ENCODE measurements at regions not wholly inside any gene's neighbourhood (a gene's known extent, or its start where the extent isn't known, plus 50 kb on each side); places are given as distances from the start of the nearest gene placed in this dataset.

DNA sequence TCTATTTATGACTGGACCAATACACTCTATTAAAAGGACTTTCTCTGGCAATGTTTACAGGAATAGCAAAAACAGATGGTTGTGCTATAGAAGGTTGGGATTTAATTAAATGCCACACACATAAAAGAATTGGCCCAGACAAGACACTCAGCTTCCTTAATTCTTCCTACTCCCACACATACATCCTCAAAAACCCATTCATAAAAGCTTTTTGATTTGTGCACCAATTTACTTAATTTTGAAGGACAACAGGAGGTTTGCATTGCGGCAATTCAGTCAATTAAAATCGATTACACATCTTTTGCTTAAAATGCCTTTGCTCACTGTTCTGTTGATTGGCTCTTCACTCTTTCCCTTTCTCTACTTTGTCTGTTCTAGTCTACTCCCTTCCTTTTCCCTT lies 317.1 kb downstream of the CBLL2 start:
- no peaks in the 10 kb centered on the region for H3K9me3 ChIP-seq (replicated peaks in 1 of 2; ENCODE audit: control insufficient read depth in 1 of 2, insufficient read depth in 1 of 2, low read length in 2 of 2)
- TF ChIP-seq, protein P1, sequence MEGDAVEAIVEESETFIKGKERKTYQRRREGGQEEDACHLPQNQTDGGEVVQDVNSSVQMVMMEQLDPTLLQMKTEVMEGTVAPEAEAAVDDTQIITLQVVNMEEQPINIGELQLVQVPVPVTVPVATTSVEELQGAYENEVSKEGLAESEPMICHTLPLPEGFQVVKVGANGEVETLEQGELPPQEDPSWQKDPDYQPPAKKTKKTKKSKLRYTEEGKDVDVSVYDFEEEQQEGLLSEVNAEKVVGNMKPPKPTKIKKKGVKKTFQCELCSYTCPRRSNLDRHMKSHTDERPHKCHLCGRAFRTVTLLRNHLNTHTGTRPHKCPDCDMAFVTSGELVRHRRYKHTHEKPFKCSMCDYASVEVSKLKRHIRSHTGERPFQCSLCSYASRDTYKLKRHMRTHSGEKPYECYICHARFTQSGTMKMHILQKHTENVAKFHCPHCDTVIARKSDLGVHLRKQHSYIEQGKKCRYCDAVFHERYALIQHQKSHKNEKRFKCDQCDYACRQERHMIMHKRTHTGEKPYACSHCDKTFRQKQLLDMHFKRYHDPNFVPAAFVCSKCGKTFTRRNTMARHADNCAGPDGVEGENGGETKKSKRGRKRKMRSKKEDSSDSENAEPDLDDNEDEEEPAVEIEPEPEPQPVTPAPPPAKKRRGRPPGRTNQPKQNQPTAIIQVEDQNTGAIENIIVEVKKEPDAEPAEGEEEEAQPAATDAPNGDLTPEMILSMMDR (IDR thresholded peaks at IDR 0.05), result no peak
- H3K79me2 ChIP-seq (ENCODE audit: insufficient read depth, low read length), result no peaks in the 10 kb centered on the region
- Mint-ChIP-seq H3K9me3 (peaks cover 0 to 2% (median 0%) of the 10 kb centered on the region in 7 donors), H3K27ac (no peak overlapping the region), H3K4me3 (no peak overlapping the region), H3K36me3 (no peaks in the 10 kb centered on the region), H3K4me1 (no peaks in the 10 kb centered on the region), H3K27me3 (ENCODE audit: low read depth in 3 of 3) (no peaks in the 10 kb centered on the region)
- no peak overlapping the region for H2AFZ ChIP-seq (ENCODE audit: insufficient read depth, low read depth, low read length, poor library complexity, severe bottlenecking)
- no peak overlapping the region for H3K27ac ChIP-seq (ENCODE audit: low read depth in 1 of 2, low read length in 2 of 2)
- no peak overlapping the region for H3K9ac ChIP-seq (ENCODE audit: insufficient read depth, low read length, poor library complexity, severe bottlenecking)
- H3K36me3 ChIP-seq (replicated peaks in 1 of 2; ENCODE audit: control insufficient read depth in 1 of 2, insufficient read depth in 2 of 2, low read length in 2 of 2), result no peaks in the 10 kb centered on the region
- intact Hi-C loops (cut with micrococcal nuclease), result no loop called here
- DNase-seq, result no peak
- no peaks in the 10 kb centered on the region for H3K4me1 ChIP-seq (ENCODE audit: control insufficient read depth in 1 of 2, insufficient read depth in 2 of 2, low read length in 2 of 2)
- no peak overlapping the region for H3K4me3 ChIP-seq (replicated peaks in 1 of 3; ENCODE audit: low read depth in 2 of 3, low read length in 3 of 3)
- H3K4me2 ChIP-seq (replicated peaks; ENCODE audit: extremely low read depth, low read length, poor library complexity, severe bottlenecking), result no peak overlapping the region
- H3K27me3 ChIP-seq (ENCODE audit: control insufficient read depth in 2 of 2, insufficient read depth in 2 of 2, low read length in 2 of 2), result no peaks in the 10 kb centered on the region
- WGBS (ENCODE audit: insufficient coverage), result 71% methylated on average over 1 of the region's 2 CpGs
- no peaks in the 10 kb centered on the region for H4K20me1 ChIP-seq (ENCODE audit: insufficient read depth, low read length)

DNA sequence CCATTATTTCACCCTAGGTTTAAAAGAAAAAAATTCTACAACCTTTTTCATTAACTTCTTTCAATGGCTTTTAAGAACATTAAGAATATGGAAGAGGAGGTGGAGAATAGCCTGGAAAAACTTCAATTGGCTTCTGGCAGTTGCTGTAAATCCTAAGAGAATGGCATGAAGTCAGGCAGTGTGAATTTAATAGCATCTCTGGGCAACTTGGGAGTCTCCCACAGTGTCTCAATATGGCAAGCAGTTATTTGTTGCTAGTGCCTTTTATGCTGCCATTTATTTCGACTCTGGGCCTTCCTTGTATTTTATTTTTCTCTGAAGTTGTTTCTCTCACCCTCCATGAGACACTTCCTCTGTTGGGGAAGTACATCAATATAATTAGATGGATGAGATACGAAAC lies 322.1 kb downstream of the CBLL2 start:
- no CpG with 5 or more reads among the region's 2 CpGs for WGBS (ENCODE audit: insufficient coverage)
- Mint-ChIP-seq H3K4me1 (no peaks in the 10 kb centered on the region), H3K9me3 (peaks cover 0 to 5% (median 0%) of the 10 kb centered on the region in 7 donors), H3K36me3 (no peaks in the 10 kb centered on the region), H3K4me3 (no peak overlapping the region), H3K27me3 (ENCODE audit: low read depth in 3 of 3) (peaks cover 0 to 1% (median 0%) of the 10 kb centered on the region in 3 donors), H3K27ac (no peak overlapping the region)
- no peaks in the 10 kb centered on the region for H3K79me2 ChIP-seq (ENCODE audit: insufficient read depth, low read length)
- H3K9ac ChIP-seq (ENCODE audit: insufficient read depth, low read length, poor library complexity, severe bottlenecking), result no peak overlapping the region
- no peak for DNase-seq
- no peaks in the 10 kb centered on the region for H3K36me3 ChIP-seq (replicated peaks in 1 of 2; ENCODE audit: control insufficient read depth in 1 of 2, insufficient read depth in 2 of 2, low read length in 2 of 2)
- no peaks in the 10 kb centered on the region for H4K20me1 ChIP-seq (ENCODE audit: insufficient read depth, low read length)
- H3K9me3 ChIP-seq (replicated peaks in 1 of 2; ENCODE audit: control insufficient read depth in 1 of 2, insufficient read depth in 1 of 2, low read length in 2 of 2), result no peaks in the 10 kb centered on the region
- H2AFZ ChIP-seq (ENCODE audit: insufficient read depth, low read depth, low read length, poor library complexity, severe bottlenecking), result no peak overlapping the region
- H3K27ac ChIP-seq (ENCODE audit: low read depth in 1 of 2, low read length in 2 of 2), result no peak overlapping the region
- H3K27me3 ChIP-seq (ENCODE audit: control insufficient read depth in 2 of 2, insufficient read depth in 2 of 2, low read length in 2 of 2), result no peaks in the 10 kb centered on the region
- H3K4me3 ChIP-seq (replicated peaks in 1 of 3; ENCODE audit: low read depth in 2 of 3, low read length in 3 of 3), result no peak overlapping the region
- TF ChIP-seq, protein P1 (IDR thresholded peaks at IDR 0.05), result no peak
- H3K4me1 ChIP-seq (ENCODE audit: control insufficient read depth in 1 of 2, insufficient read depth in 2 of 2, low read length in 2 of 2), result no peaks in the 10 kb centered on the region
- H3K4me2 ChIP-seq (replicated peaks; ENCODE audit: extremely low read depth, low read length, poor library complexity, severe bottlenecking), result no peak overlapping the region
- intact Hi-C loops (cut with micrococcal nuclease), result no loop called here
